M059J (cell line): ENCODE measurements at regions not wholly inside any gene's neighbourhood (a gene's known extent, or its start where the extent isn't known, plus 50 kb on each side); places are given as distances from the start of the nearest gene placed in this dataset.
"Not testable (repeated sequence)": the region's sequence is repeated elsewhere in the genome, so short reads cannot be mapped to it uniquely, and the experiment has no call there.

Source experiments
- DNase-seq: peaks from one replicate; pipeline ENCODE4 v3.0.0-alpha.2; 2012; ENCODE audit warnings: low read depth

GRCh38 chr3:153551536-153552285 lies 389.7 kb downstream of the RAP2B start:
- no peak for DNase-seq

GRCh38 chr3:153552887-153553604 lies 391.0 kb downstream of the RAP2B start:
- no peak for DNase-seq

- DNase-seq, result peak; percentile 2
Observed at GRCh38 chr3:153553605-153553945, 391.5 kb downstream of the RAP2B start.

GRCh38 chr3:153555919-153556318 lies 393.9 kb downstream of the RAP2B start:
- DNase-seq, result no peak

GRCh38 chr3:153559366-153559765 lies 397.3 kb downstream of the RAP2B start:
- not testable (repeated sequence) for DNase-seq

- DNase-seq, result no peak
Observed at GRCh38 chr3:153567011-153567410, 405.0 kb downstream of the RAP2B start.

GRCh38 chr3:153567556-153567955 lies 405.5 kb downstream of the RAP2B start:
- no peak for DNase-seq

GRCh38 chr3:153570481-153570880 lies 408.5 kb downstream of the RAP2B start:
- DNase-seq, result not testable (repeated sequence)

GRCh38 chr3:153572165-153572564 lies 410.1 kb downstream of the RAP2B start:
- no peak for DNase-seq

GRCh38 chr3:153572654-153573053 lies 410.6 kb downstream of the RAP2B start:
- DNase-seq, result no peak

GRCh38 chr3:153573481-153573880 lies 411.5 kb downstream of the RAP2B start:
- no peak for DNase-seq

- DNase-seq, result no peak
Observed at GRCh38 chr3:153574445-153574844, 412.4 kb downstream of the RAP2B start.

GRCh38 chr3:153577059-153577736 lies 415.2 kb downstream of the RAP2B start:
- DNase-seq, result no peak

- no peak for DNase-seq
Observed at GRCh38 chr3:153578046-153578445, 416.0 kb downstream of the RAP2B start.

- DNase-seq, result no peak
Observed at GRCh38 chr3:153590051-153590450, 428.0 kb downstream of the RAP2B start.

GRCh38 chr3:153591561-153592245 lies 429.7 kb downstream of the RAP2B start:
- peak; percentile 13 for DNase-seq

GRCh38 chr3:153595186-153595815 lies 433.3 kb downstream of the RAP2B start:
- DNase-seq, result peak; percentile 45

- DNase-seq, result no peak
Observed at GRCh38 chr3:153596401-153596800, 434.4 kb downstream of the RAP2B start.

- DNase-seq, result peak; percentile 95
Observed at GRCh38 chr3:153599685-153600084, 437.7 kb downstream of the RAP2B start.

GRCh38 chr3:153600896-153601295 lies 438.9 kb downstream of the RAP2B start:
- no peak for DNase-seq

GRCh38 chr3:153601374-153601853 lies 439.4 kb downstream of the RAP2B start:
- DNase-seq, result no peak

GRCh38 chr3:153602801-153603200 lies 440.8 kb downstream of the RAP2B start:
- DNase-seq, result no peak
